ENCODE measurements at regions not wholly inside any gene's neighbourhood (a gene's known extent, or its start where the extent isn't known, plus 50 kb on each side); places are given as distances from the start of the nearest gene placed in this dataset.

DNA sequence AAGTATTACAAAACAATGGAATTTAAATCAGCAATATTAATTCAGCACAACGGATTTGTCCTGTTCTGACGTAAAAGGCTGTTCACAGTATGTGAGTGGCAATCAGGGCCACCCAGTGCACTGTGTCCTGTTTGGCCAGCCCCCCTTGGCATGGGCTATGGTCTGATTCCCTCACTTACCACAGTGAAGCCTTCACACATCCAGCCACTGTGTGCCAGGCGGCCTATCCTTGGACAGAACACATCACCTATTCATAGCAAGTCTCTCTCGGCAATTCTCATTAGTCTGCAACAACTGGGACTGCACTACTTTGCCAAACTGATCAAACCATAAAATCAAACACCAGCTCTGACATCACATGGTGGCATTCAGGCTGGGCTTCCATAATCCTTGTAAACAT lies 221.5 kb upstream of the TSHZ3 start:
- Mint-ChIP-seq H3K27me3 (ENCODE audit: unreplicated experiment) (peaks cover 3% of the 10 kb centered on the region), H3K4me3 (ENCODE audit: unreplicated experiment) (no peak overlapping the region), H3K9me3 (ENCODE audit: unreplicated experiment) (peaks cover 4% of the 10 kb centered on the region), H3K36me3 (ENCODE audit: low read depth, unreplicated experiment) (no peaks in the 10 kb centered on the region), H3K4me1 (ENCODE audit: unreplicated experiment) (no peaks in the 10 kb centered on the region), H3K27ac (ENCODE audit: unreplicated experiment) (no peak overlapping the region)
- DNase-seq (ENCODE audit: low spot score), result no peak
- TF ChIP-seq, protein P1, sequence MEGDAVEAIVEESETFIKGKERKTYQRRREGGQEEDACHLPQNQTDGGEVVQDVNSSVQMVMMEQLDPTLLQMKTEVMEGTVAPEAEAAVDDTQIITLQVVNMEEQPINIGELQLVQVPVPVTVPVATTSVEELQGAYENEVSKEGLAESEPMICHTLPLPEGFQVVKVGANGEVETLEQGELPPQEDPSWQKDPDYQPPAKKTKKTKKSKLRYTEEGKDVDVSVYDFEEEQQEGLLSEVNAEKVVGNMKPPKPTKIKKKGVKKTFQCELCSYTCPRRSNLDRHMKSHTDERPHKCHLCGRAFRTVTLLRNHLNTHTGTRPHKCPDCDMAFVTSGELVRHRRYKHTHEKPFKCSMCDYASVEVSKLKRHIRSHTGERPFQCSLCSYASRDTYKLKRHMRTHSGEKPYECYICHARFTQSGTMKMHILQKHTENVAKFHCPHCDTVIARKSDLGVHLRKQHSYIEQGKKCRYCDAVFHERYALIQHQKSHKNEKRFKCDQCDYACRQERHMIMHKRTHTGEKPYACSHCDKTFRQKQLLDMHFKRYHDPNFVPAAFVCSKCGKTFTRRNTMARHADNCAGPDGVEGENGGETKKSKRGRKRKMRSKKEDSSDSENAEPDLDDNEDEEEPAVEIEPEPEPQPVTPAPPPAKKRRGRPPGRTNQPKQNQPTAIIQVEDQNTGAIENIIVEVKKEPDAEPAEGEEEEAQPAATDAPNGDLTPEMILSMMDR (IDR thresholded peaks at IDR 0.05; ENCODE audit: unreplicated experiment), result no peak

DNA sequence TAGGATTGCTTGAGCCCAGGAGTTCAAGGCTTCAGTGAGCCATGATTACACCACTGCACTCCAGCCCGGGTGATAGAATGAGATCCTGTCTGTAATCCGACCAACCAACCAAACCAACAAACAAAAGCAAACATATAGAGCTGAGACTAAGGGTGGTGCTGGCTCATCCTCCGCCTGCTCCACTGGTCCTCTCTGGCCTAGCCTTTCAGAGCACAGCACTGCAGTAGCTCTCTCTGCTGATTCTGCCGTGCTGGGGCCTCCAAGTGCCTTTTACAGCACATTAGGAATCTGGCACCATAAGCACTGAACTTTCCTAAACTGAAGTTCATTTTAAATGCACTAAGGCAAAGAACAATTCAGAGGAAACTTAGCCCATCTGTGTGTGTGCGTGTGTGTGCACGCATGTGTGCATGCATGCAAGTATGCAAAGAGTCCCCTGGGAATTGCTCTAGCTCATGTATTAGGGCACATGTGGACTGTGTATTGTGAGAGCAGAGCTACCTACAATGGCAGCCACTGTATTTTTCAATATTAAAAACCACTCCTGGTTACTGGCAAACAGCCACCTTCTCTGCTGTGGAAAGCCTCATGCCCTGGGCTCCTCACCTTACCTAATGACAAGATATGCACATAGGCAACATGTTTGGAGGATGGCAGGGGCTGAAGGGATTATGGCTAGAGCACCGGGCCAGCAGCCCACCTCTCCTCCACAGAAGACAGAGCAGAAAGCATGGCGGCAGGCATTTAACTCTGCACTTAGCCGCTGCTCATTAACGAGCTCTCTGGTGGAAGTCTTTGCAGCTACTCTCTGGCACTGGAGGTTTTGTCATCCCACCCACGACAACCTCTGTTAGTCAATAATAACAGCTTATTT lies 223.1 kb upstream of the TSHZ3 start:
- DNase-seq (ENCODE audit: low spot score), result no peak
- TF ChIP-seq, protein P1 (IDR thresholded peaks at IDR 0.05; ENCODE audit: unreplicated experiment), result no peak
- H3K9me3 Mint-ChIP-seq (ENCODE audit: unreplicated experiment), result no peaks in the 10 kb centered on the region
- H3K4me1 Mint-ChIP-seq (ENCODE audit: unreplicated experiment), result no peaks in the 10 kb centered on the region
- H3K4me3 Mint-ChIP-seq (ENCODE audit: unreplicated experiment), result no peak overlapping the region
- H3K27me3 Mint-ChIP-seq (ENCODE audit: unreplicated experiment), result peaks cover 3% of the 10 kb centered on the region
- no peak overlapping the region for H3K27ac Mint-ChIP-seq (ENCODE audit: unreplicated experiment)
- no peaks in the 10 kb centered on the region for H3K36me3 Mint-ChIP-seq (ENCODE audit: low read depth, unreplicated experiment)

DNA sequence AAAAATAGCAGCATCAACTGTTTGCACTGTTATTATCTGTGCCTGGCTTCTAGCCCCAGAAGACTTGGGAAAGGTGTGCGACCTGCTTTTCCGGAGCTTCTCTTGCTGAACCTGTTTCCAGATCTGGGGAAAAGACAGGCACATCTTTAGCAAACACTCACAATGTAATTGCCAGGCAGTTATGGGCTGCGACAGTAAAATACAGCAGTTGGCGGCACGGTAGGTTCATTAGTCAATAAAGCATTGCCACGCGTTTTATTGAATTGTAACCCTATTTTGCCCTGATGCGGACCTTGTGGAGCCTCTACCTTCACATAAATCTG lies 223.7 kb upstream of the TSHZ3 start:
- no peaks in the 10 kb centered on the region for H3K36me3 Mint-ChIP-seq (ENCODE audit: low read depth, unreplicated experiment)
- no peaks in the 10 kb centered on the region for H3K9me3 Mint-ChIP-seq (ENCODE audit: unreplicated experiment)
- peaks cover 3% of the 10 kb centered on the region for H3K27me3 Mint-ChIP-seq (ENCODE audit: unreplicated experiment)
- TF ChIP-seq, protein P1 (IDR thresholded peaks at IDR 0.05; ENCODE audit: unreplicated experiment), result no peak
- peaks cover under 1% of the 10 kb centered on the region for H3K4me1 Mint-ChIP-seq (ENCODE audit: unreplicated experiment)
- no peak overlapping the region for H3K27ac Mint-ChIP-seq (ENCODE audit: unreplicated experiment)
- no peak for DNase-seq (ENCODE audit: low spot score)
- H3K4me3 Mint-ChIP-seq (ENCODE audit: unreplicated experiment), result no peak overlapping the region

DNA sequence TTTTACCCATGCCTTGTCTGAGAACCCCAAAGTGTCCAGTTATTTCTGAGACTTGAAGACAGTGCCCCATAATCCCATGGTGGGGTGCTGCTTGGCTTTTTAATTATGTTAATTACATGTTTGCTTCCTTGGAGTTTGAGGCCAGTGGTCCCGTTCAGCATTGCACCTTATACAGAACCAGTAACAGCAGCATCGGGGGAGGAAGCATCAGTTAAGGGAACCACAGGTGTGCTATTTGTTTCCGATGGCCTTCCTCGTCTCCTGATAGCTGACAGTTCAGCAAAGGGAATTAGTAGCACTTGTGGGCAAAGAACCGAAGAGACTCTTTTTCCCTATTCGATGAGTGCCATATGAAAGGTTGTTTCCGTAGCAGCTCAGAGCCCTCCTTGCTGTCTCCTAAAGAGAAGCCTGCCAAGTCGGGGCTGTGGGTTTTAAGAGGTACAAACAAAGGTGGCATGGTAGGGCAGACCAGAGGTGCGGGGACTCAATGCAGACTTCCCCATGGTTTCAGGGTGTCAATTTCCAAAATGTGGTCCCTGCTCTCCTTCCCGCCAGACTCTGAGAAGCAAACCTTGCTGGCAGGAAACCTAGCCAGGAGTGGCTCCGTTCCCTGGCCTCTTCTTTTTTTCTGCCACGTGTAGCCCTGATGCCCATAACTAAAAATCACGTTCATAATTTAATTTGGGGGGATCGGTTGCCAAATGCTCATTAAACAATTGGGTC lies 225.2 kb upstream of the TSHZ3 start:
- Mint-ChIP-seq H3K9me3 (ENCODE audit: unreplicated experiment) (no peaks in the 10 kb centered on the region), H3K36me3 (ENCODE audit: low read depth, unreplicated experiment) (no peaks in the 10 kb centered on the region), H3K4me1 (ENCODE audit: unreplicated experiment) (peaks cover 3% of the 10 kb centered on the region), H3K27me3 (ENCODE audit: unreplicated experiment) (peaks cover 3% of the 10 kb centered on the region), H3K4me3 (ENCODE audit: unreplicated experiment) (no peak overlapping the region), H3K27ac (ENCODE audit: unreplicated experiment) (no peak overlapping the region)
- DNase-seq (ENCODE audit: low spot score), result no peak
- TF ChIP-seq, protein P1 (IDR thresholded peaks at IDR 0.05; ENCODE audit: unreplicated experiment), result no peak

DNA sequence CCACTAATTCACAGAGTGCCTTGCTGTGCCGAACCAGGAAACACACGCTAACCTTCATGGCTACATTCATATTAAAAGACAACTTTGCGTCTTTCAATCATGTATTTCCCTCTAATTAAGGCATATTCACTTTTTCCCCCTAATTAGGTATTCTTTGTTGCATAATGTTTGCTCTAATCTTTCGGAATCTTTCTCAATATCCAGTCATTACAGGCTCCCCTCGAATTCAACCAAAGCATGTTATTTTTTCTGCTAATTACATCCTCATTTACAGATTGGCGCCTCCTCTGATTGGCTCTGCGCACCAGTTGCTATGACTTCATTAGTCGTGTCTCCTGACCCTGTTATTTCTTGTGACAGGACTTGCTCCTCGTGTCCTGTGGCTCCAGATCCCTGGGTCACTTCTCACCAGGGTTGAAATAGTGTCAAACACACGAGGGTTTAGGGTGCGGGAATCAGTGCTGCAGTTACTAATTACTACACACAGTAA lies 226.7 kb upstream of the TSHZ3 start:
- no peak for DNase-seq (ENCODE audit: low spot score)
- H3K4me3 Mint-ChIP-seq (ENCODE audit: unreplicated experiment), result no peak overlapping the region
- no peaks in the 10 kb centered on the region for H3K27me3 Mint-ChIP-seq (ENCODE audit: unreplicated experiment)
- TF ChIP-seq, protein P1 (IDR thresholded peaks at IDR 0.05; ENCODE audit: unreplicated experiment), result no peak
- H3K27ac Mint-ChIP-seq (ENCODE audit: unreplicated experiment), result no peak overlapping the region
- H3K36me3 Mint-ChIP-seq (ENCODE audit: low read depth, unreplicated experiment), result no peaks in the 10 kb centered on the region
- H3K9me3 Mint-ChIP-seq (ENCODE audit: unreplicated experiment), result no peaks in the 10 kb centered on the region
- peaks cover 3% of the 10 kb centered on the region for H3K4me1 Mint-ChIP-seq (ENCODE audit: unreplicated experiment)

Measured in endothelial cell (in vitro differentiated cells).